ENCODE measurements at regions not wholly inside any gene's neighbourhood (a gene's known extent, or its start where the extent isn't known, plus 50 kb on each side); places are given as distances from the start of the nearest gene placed in this dataset.
A peak's percentile ranks its signal among the peaks of the same experiment; 100 is the strongest.
"Not testable (repeated sequence)": the region's sequence is repeated elsewhere in the genome, so short reads cannot be mapped to it uniquely, and the experiment has no call there.

DNA sequence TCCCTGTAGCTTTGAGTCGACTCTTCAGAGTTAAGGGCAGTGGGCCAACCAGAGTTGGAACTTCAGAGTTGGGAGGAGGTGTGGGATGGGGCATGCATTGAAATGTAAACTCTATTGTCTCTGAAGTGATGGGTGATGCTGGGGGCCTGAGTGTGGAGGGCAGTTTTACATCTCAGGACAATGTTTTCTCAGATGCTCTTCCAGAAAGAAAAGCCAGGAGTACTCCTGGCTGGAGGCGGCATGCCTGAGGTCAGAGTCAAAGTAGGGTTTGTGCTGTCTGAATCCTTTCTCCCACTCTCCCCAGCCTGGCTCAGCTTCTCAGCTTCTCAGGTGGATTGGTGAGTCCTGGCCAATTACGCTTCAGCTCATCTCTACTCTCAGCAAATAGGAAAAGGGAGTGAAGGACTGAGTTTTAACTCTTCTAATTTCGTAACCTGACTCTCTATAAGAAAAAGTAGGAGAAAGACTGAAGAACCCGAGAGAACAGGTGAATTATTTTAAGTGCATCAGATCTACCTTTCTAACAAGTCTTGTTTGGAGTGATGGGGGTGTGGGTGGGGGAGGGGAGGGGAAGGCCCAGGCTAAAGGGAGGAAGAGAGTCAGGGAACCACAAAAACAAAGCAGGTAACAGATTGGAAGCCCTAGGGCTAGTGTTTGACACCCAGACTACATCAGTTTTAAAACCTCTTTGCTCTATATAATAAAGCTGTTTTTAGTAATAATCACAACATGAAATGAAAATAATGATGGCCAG, 107.5 kb upstream of the PELI1 start:
- no peak for DNase-seq

DNA sequence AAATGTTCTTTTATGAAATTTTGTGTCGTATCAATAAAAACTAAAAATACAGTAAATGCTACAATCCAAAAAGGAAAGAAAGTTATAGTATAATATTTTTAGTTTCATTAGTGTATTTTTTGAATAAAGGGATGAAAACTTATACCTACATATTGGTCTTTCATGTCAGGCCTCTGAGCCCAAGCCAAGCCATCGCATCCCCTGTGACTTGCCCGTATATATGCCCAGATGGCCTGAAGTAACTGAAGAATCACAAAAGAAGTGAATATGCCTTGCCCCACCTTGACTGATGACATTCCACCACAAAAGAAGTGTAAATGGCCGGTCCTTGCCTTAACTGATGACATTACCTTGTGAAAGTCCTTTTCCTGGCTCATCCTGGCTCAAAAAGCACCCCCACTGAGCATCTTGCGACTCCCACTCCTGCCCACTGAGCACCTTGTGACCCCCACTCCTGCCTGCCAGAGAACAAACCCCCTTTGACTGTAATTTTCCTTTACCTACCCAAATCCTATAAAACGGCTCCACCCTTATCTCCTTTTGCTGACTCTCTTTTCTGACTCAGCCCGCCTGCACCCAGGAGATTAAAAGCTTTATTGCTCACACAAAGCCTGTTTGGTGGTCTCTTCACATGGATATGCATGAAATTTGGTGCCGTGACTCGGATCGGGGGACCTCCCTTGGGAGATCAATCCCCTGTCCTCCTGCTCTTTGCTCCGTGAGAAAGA, 108.2 kb upstream of the PELI1 start:
- not testable (repeated sequence) for DNase-seq

DNA sequence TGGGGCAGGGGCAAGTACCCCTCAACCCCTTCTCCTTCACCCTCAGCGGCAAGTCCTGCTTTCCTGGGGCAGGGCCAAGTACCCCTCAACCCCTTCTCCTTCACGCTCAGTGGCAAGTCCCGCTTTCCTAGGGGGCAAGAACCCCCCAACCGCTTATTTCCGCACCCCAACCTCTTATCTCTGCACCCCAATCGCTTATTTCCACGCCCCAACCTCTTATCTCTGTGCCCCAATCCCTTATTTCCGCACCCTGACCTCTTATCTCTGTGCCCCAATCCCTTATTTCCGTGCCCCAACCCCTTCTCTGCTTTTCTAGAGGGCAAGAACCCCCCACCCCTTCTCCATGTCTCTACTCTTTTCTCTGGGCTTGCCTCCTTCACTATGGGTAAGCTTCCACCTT, 109.2 kb upstream of the PELI1 start:
- DNase-seq, result not testable (repeated sequence)

DNA sequence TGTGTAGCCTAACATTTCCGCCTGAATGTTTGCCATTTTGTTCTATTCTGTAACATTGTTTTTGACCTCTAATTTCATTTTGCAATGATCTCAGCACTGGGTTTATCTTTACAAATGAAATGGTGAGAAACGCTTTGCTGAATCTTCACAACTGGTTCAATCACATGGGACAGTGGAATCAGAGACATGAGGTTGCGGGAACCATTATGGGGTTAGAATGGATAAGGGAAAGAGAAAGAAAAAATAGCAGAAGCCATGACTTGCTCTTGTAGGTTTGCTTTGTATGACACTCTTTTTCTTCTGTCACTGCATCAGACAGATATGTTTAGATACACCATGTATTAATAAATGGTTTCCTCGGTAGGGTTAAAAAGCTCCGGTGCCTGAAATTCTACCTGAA, 114.3 kb upstream of the PELI1 start:
- DNase-seq, result no peak

DNA sequence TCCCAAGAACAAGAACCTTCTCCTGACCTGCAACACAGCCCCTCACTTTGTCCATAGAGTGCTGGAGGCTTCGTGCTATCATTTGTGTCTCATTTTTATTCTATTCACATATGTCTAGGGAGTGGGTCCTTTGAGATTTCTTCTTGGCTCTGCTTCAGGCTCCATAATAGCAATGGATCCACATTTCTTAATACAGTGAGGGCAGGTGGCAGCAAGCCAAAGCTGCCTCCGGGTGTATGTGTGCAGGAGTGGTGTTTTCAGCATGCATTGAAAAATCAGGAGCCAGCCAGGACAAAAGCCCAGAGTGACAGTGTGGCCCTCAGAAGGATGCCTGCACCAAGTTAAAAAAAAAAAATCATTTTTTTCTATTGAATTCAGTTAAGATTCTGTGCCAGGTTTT, 115.1 kb upstream of the PELI1 start:
- DNase-seq, result no peak

DNA sequence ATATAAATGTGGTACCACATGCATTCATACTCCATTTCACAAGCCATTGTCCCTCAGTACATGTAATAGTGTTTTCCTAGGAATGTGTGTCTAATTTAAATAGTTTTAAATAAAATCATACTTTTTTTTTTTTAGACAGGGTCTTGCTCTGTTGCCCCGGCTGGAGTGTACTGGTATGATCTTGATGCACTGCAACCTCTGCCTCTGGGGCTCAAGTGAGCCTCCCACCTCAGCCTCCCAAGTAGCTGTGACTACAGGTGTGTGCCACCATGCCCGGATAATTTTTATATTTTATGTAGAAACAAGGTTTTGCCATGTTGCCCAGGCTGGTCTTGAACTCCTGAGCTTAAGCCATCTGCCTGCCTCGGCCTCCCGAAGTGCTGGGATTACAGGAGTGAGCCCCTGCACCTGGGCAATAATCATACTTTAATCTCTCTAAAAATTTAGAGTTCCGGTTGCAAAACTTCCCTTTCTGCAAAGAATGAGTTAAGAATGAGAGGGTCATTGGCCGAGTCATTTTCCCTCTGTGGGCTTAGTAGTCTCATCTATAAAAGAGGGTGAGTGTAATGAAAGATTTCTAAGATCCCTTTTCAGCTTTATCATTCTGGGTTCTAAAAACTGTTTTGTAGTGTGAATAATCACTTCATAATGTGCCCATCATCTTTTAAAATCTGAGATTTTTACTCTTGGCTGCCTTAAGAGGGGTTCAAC, 116.0 kb upstream of the PELI1 start:
- DNase-seq, result no peak

DNA sequence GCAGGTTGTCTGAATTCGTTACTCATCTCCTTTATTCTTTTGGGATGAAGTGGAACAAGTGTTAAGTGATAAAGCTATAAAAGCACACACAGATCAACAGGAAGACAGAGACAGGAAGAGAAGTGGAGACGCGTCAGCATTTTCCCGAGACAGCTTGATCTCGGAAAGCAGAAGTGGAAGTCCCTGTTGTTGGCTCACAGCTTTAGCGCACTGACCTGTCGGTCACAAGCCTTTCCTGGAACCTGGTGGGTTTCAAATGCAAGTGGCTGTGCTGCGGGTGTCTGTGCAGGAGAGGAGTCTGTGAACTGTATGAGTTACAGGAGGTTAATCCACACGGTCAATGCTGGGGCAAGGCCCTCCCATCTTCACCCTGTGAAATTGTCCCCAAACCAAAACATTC, 116.6 kb upstream of the PELI1 start:
- DNase-seq, result peak; percentile 57

DNA sequence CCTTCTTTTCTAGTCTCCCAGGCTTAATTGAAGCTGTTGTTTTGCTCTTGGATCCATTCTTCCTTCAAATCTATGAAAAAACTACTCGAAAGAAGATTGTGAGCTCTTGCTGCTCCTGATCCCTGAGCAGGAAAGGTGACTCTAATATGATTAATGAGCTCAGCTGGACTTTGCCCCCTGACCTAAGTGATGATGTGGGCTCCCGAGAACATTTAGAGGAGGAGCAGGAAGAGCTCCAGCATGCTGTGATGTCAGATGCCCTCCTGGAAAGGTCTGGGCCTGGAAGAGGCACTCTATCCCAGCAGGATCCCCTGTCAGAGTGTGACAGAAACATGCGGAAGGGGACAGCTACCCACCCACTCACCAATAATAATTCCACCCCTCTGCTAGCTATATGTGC, 117.9 kb upstream of the PELI1 start:
- no peak for DNase-seq

DNA sequence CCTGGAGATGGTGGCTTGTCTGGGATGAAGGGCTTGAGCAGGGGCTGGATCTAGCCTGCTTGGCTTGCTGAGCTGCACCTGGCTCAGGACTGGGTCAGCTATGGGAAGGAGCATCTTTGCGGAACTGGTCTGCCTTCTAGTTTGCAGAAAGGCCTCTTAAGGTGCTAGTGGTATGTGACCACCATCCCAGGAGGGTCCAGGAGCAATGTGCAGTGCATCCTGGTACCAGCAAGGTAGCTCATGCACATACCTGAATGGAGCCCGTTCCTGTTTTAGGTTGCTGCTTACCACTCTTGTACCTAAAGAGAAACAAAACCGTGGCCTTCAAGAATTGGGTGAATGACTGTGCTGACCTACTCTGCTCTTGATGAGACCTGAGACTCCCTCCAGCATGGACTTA, 118.6 kb upstream of the PELI1 start:
- no peak for DNase-seq

DNA sequence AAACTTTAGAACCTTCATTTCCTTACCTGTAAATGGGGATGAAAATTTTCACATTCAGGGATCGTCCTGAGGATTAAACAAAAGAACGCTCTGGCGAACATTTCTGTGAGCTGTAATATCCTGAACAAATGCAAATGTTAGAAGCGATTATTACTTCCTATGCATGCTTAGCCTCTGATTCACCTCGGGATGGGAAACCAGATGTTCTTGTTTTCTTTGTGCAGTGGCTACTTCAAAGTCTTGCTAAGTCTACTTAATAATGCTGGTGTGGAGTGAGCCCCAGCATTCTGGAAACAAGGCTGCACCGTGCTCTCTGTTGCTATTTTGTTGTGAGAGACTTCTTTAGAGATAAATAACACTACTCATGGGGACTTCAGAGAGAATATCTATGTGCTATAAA, 119.1 kb upstream of the PELI1 start:
- DNase-seq, result peak; percentile 63

- DNase-seq, result no peak
Observed at GRCh38 chr2:64267699-64268098, 123.5 kb upstream of the PELI1 start.

DNA sequence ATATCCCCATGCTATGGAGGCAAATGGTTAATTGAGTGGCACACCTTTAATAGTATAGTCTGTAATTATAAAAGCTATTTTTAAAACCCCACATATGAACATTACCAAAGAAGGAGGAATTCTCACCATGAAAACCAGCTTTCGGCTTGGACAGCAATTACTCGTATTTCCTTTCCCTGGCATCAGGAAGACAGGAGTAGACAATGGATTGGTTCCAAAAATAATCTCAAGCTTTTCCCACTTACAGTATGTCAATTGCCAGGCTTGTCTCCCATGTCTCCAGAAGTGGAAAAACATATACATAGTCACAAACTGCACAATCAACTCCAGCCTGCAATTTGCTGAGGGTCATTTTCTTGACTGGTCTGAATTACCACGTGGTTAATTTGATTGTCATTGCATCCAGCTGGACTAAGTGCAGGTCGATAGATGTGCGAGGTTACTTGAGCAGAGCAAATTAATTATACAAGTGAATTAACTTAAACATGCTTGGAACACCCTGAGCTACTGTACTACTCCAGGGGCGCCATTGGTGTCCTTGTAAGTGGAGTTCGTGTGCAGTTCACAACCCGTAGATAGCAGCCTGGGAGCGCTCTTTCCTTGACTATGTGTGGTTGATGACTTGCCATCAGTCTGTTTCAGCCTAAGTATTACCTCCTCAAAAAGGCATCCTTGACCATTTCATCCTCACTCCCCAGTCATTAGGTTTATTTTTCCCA, 124.3 kb upstream of the PELI1 start:
- no peak for DNase-seq

DNA sequence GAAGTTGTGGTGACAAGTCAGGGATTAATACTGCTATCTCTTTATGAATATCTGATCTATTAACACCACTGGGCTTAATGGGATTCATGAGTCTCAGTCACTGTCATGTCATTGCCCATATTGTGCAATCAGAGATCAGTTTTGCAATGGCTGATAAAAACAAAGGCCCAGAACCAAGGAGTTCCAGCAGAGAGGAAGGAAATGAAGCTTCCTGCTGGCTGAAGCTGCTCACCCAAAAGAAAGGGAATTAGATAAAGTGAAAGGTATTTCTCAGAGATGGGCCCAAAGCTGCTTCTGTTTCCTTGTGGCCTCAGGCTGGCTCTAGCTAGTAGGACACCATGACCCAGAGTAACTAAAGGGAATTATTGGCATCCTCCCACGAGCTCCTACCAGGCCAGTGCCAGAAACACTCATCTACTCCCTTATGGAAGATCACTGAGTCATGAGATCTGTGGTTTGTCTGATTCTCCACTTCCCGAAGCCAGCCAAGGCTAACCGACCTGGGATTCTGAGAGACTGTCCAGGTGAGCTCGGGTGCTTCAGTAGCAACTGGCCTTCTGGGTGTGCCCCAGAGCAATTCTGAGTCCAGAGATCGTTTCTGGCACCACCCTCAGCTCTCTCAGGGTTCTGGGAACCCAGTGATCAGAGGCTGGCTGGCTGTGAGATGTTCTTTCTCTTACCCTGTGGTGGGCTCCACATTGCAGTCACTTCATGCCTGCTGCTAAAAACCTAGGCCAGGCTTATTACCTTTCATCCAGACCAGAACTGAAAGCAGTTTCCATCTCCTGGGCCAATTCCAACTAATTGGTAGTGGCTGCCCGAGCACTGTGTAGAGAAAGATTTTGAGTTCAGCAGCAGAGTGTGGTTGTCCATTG, 129.5 kb upstream of the PELI1 start:
- DNase-seq, result no peak

DNA sequence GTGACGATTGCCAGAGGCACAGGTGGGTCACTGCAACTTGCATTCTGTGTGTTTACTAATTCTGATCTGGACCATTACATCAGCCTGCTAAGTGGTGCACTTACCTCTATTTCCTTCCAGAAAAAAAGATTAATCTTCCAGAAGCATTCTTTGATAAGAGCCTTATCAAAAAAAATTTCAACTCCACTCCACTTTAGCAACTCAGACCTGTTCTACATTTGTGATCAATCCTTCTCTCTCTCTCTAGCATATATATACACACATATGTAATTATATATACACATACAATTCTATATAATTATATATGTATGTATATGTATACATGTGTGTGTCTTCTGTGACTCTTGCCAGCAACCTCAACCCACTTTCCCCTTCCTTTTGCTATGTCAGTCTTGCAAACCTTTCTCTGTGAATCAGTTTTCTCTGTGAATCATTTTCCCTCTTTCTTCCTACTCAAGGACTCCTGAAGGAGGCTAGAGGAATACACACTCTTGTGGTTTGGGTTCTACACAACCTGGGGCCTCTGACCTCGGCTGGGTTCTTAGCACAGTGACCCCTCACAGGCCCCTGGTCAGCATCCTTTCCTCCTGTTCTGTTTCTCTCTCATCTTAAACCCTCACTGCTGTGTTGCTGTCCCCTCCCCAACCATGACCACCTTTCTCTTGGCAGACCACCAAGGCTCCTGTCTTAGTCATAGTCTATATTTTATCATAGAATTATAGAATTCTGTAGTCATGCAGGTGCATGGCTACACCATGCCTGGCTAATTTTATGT, 130.4 kb upstream of the PELI1 start:
- no peak for DNase-seq

GRCh38 chr2:64275174-64275466, 130.9 kb upstream of the PELI1 start:
- no peak for DNase-seq

DNA sequence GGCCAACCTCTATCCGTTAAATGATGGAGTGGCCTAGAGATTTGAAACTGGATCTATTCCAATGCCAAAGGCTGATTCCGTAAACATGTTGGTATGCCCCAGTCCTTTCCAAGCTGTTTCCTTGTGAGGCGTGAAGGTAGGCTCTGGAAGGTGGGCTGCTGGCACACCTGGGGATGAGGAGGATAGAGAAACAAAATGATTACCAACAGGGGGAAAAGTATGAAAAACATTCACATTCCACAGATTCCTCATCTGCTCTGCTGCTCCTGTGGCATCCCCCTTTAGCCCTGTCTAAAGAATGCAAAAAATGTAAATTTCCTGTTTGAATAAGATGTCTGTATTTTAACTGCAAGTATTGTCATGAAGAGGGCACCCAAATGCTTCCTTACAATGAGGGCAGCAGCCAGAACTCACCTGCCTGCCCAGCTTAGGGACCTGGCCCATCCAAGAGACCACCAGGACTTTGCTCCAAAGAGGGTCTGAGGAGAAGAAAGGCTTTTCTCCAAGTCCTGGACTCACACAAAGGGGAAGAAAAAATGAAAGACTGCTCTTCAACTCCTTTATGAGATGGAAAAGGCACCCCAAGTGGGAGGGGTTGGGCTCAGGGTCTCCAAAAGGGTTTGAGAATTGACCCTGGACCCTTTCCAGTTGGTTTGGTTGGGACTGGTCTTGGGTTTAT, 132.3 kb upstream of the PELI1 start:
- no peak for DNase-seq

- DNase-seq, result no peak
Observed at GRCh38 chr2:64277101-64277849, 133.1 kb upstream of the PELI1 start.

GRCh38 chr2:64280812-64281211, 136.6 kb upstream of the PELI1 start:
- not testable (repeated sequence) for DNase-seq

- no peak for DNase-seq
Observed at GRCh38 chr2:64283006-64283570, 138.9 kb upstream of the PELI1 start.
